H4 (cell line): ENCODE measurements at regions not wholly inside any gene's neighbourhood (a gene's known extent, or its start where the extent isn't known, plus 50 kb on each side); places are given as distances from the start of the nearest gene placed in this dataset.

Source experiments
- DNase-seq: peaks from one replicate; pipeline ENCODE4 v3.0.0-alpha.2; 2015; ENCODE audit warnings: low spot score

- DNase-seq: no peak
These were observed 62.9 kb upstream of the IL17B start for GRCh38 chr5:149441986-149442385.

GRCh38 chr5:149441194-149441753 lies 62.2 kb upstream of the IL17B start:
- DNase-seq: no peak

- DNase-seq: peak; percentile 97
These were observed 60.9 kb upstream of the IL17B start for GRCh38 chr5:149439899-149440542.

GRCh38 chr5:149438711-149439132 lies 59.6 kb upstream of the IL17B start:
- no peak for DNase-seq

GRCh38 chr5:149438281-149438680 lies 59.2 kb upstream of the IL17B start:
- no peak for DNase-seq

- DNase-seq: no peak
These were observed 58.4 kb upstream of the IL17B start for GRCh38 chr5:149437391-149438040.

- DNase-seq: no peak
These were observed 56.6 kb upstream of the IL17B start for GRCh38 chr5:149435660-149436059.

- no peak for DNase-seq
These were observed 55.9 kb upstream of the IL17B start for GRCh38 chr5:149435015-149435376.

- DNase-seq: peak; percentile 44
These were observed 55.3 kb upstream of the IL17B start for GRCh38 chr5:149434162-149435014.

GRCh38 chr5:149433524-149434131 lies 54.5 kb upstream of the IL17B start:
- DNase-seq: no peak

GRCh38 chr5:149432911-149433401 lies 53.9 kb upstream of the IL17B start:
- no peak for DNase-seq

GRCh38 chr5:149432376-149432775 lies 53.3 kb upstream of the IL17B start:
- DNase-seq: no peak

GRCh38 chr5:149429839-149430721 lies 51.0 kb upstream of the IL17B start:
- no peak for DNase-seq
